ENCODE measurements at regions not wholly inside any gene's neighbourhood (a gene's known extent, or its start where the extent isn't known, plus 50 kb on each side); places are given as distances from the start of the nearest gene placed in this dataset.
A peak's percentile ranks its signal among the peaks of the same experiment; 100 is the strongest.
"Not testable (repeated sequence)": the region's sequence is repeated elsewhere in the genome, so short reads cannot be mapped to it uniquely, and the experiment has no call there.

DNA sequence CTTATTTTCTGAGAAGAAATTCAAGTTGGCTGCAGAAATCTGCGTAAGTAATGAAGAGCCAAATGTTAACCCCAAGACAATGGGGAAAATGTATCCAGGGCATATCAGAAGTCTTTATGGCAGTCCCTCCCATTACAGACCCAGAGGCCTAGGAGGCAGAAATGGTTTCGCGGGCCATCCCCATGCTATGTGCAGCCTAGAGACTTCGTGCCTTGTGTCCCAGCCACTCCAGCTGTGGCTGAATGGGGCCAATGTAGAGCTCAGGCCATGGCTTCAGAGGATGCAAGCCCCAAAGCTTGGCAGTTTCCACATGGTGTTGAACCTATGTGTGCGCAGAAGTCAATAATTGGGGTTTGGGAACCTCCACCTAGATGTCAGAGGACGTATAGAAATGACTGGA, 131.9 kb downstream of the GPR37 start:
- no peak for DNase-seq

DNA sequence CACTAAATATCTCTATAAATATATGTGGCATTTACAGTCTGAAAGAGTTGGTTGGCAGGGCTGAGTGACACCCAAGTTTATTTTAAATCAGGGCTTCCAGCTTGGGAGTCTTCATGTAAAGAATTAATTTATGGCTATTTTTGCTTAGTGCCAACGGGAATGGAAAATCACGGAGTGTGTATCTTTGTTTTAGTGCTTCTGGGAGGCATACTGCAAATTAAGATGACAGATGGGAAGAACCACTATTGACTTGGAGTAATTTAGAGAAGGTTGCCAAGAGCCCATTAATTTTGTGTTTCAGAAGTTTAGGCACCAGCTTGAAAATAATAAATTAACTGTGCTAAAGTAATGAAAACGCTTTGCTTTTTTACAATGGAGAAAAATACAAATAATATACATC, 135.2 kb downstream of the GPR37 start:
- no peak for DNase-seq

DNA sequence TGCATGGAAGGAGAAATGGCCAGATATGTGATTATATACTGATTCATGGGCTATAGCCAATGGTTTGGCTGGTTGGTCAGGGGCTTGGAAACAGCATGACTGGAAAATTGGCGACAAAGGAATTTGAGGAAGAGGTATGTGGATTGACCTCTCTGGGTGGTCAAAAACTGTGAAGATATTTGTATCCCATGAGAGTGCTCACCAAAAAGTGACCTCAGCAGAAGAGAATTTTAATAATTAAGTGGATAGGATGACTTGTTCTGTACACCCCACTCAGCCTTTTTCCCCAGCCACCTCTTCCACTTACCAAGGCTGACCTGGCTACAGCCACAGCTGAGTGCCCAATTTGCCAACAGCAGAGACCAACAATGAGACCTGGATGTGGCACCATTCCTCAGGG, 146.7 kb downstream of the GPR37 start:
- no peak for DNase-seq

DNA sequence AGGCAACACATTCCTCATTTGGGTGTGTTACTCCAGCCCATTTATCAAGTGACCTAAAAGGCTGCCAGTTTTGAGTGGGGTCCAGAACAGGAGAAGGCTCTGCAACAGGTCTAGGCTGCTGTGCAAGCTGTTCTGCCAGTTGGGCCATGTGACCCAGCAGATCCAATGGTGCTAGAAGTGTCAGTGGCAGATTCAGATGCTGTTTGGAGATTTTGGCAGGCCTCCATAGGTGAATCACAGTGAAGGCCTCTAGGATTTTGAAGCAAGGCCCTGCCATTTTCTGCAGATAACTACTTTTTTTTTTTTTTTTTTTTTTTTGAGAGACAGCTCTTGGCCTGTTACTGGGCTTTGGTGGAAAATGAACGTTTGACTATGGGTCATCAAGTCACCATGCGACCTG, 147.5 kb downstream of the GPR37 start:
- not testable (repeated sequence) for DNase-seq

DNA sequence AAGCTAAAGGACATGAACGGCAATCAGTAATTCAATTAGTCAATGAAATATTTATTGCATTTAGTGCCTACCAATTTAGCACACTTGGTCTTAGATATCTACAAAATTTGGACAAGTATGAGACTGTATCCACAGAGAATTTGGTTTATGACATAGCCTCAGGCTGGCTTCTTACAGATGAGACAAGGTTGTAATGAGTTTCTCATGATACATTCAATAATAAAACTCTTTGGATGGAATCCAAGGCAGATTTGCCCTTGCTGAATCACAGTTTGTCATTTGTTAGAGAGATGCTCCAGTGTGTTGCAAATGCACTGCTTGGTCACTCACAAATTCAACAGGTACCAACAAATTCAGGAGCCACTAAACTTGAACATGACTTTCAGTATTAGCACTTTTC, 162.5 kb downstream of the GPR37 start:
- no peak for DNase-seq

DNA sequence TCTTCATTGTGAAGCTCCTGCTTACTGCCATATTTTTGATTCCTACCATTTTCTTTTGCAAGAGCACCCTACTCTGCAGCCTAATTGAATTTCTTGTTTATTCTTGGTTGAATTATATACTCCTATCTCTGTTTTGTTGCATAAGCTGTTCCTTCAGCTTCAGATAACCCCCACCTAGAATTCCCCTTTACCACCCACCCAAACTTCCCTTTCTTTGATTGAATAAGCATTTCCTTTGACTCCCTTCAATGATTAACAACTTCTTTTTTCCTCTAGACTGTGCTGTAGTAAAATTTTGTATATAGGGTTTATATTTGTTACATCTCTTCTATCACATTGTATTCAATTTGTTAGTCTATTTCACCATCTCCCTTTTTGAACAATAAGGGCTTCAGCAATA, 168.1 kb downstream of the GPR37 start:
- DNase-seq: no peak

DNA sequence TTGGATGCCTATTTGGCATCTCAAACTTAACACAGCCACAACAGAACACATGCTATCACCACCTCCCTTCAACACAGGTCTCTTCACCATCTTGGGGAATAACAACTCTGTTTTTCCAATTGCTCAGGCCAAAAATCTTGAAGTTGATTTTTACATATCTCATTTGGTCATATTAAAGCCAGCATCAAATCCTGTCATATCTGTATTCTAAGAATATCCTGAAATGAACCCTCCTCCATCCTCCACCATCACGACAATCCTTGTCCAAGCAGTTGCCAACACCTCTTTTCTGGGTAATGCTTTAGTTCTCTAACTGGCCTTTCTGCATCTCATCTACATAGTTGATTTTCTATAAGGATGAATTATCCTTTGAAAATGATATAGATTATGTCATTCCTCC, 168.7 kb downstream of the GPR37 start:
- DNase-seq: no peak

DNA sequence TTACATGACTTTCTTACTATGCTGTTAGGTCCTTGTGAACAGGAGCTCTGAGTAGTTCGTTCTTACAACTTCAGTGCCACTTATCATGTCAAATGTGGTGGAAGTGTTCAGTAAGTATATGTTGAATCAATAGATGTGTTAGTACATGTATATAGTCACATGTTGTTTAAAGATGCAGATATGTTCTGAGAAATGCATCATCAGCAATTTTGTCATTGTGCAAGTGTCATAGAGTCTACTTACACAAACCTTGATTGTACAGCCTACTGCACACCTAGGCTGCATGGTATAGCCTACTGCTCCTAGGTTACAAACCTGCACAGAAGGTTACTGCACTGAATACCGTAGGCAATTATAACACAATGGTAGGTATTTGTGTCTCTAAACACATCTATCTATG, 174.8 kb downstream of the GPR37 start:
- DNase-seq: no peak

DNA sequence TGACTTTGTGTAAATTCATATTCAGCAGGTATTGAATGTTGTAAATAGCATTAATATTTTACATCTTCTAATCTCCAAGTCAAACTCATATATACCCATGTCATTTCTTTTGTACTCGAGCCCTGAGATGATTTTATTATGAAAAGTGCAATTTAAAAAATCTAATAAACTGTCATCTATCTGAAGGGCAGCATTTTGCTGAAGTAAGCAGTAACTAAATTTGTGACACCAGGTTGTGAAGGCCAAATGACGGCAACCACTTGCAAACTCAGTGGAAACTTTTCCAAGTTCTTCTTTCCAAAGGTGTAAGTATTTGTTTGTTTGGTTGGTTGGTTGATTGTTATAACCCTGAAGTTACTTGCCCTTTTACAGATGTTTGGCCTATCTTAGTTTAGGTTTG, 188.3 kb downstream of the GPR37 start:
- no peak for DNase-seq

DNA sequence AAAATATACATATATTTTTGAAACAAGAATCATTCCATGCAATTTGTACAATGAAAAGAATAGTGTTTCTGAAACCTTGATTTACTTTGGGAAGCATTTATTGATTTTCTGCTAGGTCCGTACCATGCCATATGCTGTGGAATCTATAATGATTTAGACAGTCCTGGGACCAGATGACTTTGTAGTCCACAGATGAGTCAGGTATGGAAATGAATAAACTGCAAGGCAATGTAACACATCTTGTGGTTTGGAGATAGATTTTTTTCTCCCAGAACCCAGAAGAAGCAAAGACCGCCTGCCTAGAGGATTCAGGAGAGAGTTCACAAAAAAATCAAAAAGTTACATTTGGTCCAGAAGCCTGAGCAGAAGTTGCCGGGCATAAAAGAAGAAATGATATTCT, 190.4 kb downstream of the GPR37 start:
- no peak for DNase-seq

DNA sequence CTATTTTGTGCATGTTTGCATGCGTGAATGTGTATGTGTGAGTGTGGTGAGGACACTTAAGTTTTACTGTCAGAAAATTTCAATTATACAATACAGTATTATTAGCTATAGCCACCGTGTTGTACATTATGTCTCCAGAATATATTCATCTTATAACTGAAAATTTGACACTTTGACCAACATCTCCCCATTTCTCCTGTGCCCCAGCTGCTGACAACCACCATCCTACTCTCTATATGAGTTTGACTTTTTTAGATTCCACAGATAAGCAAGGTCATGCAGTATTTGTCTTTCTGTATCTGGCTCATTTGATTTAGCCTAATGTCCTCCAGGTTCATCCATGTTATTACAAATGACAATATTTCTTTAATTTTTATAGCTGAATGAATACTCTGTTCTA, 195.0 kb downstream of the GPR37 start:
- no peak for DNase-seq

DNA sequence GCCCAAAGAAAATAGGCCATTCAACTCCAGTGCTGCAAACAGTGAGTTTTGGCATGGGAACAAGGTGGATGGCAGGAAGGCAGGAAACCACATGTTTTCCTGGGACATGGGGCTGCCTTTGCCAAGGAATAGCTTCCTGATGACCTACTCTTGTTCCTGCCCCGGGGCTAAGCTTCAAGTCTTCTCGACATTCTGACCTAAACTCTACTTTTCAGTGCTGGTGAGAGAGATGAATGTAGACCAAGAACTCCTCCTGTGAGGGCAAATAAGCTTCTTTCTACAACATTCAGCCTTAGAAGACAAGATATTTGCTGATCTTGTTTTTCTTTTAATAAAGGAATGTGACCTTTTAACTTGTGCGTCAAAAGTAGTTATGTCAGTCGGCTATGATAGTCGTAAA, 199.0 kb downstream of the GPR37 start:
- no peak for DNase-seq

DNA sequence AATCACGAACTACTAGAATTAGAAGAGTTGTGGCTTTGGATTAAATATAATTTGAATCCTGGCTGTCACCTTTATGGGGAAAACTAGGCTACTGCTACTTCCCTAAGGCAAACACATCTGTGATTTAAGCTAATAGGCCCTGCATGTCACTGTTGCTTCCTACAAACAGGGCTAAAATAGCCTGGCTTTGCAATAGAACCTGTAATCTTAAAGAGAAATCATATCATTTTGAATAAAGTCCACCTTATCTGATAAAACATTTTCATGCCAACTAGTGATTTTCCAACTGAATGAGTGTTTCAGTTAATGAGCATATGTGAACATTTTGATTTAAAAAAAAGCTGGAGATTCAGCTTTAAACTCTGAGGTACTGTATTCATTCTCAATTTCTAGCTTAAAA, 208.0 kb downstream of the GPR37 start:
- no peak for DNase-seq

DNA sequence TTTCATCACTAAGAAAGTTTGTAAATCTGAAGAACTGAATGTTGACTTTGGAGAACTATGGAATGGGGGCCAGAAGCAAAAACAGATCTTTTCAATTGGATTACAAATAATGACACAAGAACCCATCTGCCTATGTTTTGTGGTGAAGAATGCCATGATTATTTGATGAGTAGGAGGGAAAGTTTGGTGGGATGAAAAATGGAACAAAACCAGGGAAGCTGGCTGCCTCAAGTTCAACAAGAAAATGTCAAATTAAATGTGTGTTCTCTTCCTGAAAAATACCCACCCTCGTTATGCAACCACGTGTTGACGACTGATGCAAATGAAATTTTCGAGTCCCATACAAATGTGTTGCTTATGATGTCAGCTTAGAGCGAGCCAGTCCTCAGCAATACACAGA, 208.5 kb downstream of the GPR37 start:
- no peak for DNase-seq

DNA sequence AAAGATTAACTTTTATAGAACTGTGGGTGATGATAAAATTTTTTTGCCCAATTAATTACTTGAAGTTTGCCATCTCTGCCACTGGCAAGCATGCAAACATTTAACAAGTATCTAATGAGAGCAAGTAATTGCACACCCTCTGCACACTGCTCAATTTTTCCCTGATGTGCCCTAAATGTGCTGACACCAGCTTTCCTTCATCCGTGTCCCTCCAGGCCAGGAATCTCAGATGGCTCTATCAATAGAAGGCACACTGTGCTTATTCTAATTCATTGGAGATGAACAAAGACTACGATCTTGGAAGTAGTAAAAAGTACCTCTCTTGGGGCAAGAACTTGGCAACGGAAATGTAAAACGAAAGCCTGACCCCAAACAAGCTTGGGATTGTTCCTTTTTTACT, 212.1 kb downstream of the GPR37 start:
- no peak for DNase-seq

DNA sequence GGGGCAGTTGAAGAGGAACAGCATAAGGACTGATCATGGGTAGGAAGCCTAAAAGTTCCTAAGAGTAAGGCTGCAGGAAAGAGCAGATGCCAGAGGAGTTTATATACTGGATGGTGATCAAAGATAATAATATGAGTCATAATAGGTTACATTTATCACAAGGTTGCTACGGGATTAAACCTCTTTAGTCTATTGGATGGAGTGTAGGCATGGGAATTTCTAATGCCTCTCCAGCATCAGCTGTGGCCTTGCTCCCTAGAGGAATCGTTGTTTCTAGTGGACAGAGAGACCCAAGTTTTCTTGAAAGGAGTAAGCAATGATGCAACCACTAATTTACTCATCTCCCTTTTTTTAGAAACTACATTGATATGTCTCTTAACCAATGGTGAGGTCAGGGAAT, 213.4 kb downstream of the GPR37 start:
- no peak for DNase-seq

DNA sequence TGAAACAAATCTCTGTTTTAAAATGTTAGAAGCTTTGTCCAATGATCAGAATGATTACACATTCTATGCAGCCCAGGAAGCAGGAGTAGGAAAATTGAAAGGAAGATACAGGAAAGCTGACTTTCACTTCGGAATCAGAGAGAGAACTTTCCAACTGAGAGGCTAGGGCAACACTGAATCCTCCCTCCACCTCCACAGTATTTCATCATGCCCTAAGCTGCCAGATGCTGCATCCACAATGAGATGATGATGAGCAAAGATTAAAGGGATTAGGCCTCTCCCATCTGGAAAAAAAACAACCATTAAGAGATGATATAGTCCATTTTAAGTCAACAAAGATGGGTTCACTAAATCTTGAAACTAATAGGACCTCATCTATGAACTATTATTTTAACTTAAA, 215.6 kb downstream of the GPR37 start:
- DNase-seq: no peak

DNA sequence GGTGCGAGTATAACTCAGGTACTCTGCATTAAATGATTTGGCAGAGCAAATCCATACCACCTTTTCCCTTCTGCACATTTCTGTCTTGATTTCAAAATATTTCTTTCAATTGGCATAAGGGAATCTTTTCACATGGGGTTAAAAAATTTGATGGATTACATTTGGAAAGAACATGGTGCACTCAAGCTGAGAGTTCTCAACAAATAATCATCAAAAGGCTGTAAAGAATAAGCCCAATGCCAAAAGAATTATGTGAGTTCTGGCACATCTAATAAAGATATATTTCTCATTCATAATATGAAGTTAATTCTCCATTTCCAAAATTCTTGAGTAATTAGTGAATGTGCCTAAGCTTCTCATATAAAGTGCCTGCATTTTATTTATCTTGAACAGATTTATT, 223.1 kb downstream of the GPR37 start:
- DNase-seq: no peak

DNA sequence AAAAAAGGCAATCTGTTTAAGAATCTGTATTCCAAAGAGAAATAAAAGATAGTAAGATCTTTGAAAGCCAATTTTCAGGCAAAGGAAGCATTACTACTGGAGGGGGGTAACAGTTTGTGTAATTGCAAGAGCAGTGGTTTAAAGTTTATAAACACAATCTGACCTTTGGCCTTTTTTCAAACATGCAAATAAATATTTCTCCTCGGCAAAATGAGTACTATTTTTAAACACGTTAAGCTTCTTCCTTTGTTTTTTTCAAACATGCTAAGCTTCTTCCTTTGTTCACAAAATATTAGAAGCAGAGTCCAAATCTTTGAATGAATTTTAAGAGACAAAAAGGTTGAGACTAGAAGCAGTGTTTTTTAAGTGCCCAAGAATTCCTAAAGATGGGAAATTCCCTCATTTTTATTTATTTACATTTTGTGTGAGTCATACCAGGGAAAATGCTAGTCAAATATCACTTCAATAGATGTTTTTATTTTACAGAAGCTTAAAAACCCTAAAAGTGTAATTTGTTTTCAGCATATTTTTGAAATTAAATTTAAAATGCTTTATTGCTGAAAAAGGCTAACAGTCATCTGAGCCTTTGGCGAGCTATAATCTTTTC, 229.3 kb downstream of the GPR37 start:
- DNase-seq: no peak

DNA sequence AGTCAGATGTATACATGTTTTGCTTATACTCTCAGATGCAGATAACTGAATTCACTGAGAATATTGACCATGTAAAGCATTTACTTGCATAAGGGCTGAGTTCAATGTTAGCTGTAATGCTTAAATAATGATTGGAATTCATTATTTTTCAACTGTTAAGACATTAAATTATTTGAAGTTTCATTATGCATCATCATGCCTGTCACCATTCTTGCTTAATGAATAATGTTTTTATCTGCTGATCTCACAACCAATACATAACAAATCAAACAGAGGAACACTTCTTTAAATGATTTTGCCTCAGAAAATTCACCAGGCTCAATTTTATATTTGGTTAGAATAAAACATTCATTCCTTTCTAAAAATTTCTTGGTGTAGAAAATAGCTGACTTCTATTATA, 233.4 kb downstream of the GPR37 start:
- DNase-seq: no peak

DNA sequence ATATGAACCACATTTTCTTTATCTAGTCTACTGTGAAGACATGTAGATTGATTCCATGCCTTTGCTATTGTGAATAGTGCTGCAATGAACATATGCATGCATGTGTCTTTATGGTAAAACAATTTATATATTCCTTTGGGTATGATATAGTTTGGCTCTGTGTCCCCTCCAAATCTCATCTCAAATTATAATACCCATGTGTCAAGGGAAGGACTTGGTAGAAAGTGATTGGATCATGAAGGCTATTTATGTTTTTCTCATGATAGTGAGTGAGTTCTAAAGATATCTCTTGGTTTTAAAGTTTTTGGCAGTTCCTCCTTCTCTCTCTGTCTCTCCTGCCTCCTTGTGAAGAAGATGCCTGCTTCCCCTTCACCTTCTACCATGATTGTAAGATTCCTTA, 248.7 kb downstream of the GPR37 start:
- no peak for DNase-seq

DNA sequence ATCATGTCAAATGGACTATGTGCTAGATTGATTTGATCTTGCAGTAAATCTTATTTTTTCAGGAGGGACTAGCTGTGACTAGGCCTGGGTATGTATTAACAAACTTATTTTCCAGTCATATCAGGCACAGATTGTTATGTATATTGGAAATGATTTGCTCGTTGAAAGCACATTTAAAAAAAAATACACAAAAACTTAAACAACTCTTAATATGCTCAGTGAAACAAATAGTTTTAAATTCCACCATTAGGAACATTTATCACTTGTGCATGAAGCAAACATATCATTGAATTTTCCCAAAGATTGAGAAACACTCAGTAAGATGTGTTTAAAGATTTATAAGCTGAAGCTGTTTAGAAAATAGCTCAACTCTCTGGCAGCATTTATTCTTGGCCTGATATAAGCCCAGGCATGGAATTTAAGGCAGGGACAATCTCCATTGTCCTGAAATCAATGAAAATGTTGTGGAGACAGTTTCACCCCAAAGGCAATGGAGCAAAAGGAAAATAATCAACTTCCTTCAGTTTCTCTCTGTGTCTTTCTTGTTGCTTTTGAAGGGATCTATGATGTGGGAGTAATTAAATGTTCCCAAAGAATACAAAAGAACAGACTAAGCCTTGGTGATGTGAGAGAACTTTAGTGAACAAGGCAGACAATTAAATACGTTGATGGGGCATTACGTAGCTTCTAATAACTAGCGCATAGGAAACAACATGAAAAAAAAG, 250.3 kb downstream of the GPR37 start:
- no peak for DNase-seq

DNA sequence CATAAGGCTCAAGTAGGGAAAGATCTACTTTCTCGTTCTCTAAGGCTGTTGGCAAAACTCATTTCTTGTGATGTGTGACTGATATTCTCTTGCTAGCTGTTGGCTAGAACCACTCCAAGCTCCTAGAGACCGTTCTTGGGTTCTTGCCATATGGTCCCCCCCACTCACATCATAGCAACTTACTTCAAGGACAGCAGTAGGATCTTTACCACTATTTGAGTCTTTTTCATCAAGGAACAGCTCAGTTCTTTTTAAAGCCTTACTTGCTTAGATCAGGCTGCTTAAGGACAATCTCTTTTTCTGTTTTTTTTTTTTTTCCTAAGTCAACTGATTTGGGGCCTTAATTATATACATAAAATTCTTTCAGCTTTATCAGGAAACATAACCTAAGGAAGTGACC, 251.1 kb downstream of the GPR37 start:
- no peak for DNase-seq

DNA sequence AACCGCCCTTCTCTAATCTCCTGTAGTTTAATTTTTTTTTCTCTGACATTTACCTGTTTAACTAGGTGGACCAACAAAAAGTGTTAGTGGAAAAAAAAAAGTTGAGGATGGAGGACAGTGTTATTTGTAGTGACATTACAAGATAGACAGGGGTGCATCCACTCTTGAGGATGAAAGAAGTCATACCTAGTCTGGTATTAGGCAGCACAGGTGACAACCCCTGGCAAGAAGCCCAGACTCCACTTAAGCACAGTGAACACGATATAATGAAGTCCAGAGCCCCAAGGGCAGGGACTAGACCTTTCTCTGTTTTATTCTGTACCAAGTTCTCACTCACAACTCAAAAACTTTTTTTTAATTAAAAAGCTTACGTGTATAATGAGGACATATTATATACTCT, 268.4 kb downstream of the GPR37 start:
- DNase-seq: peak; percentile 68

DNA sequence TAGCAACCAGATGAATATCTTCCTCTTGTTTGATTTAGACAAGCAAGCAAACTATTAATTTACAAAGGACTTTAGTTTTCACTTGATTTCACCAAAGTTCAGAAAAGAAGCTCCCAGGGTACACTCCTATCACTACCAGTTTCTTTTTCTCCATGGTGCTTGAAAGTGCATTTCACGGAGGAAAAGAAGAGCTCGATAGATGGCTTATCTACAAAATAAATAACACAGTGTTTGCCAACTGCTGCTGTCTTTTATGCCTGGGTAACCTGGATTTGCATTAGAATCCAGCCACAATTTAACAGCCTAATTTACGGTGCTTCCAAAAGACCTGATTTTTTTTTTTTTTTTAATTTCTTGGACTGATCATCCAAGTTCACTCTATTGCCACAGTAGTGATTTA, 275.7 kb downstream of the GPR37 start:
- peak; percentile 1 for DNase-seq

Measured in NCI-H510A treated with DMSO at 0.1 percent for 48 hours (cell line).